LNCAP (cell line): ENCODE measurements at regions not wholly inside any gene's neighbourhood (a gene's known extent, or its start where the extent isn't known, plus 50 kb on each side); places are given as distances from the start of the nearest gene placed in this dataset.

Experiments
- CTCF ChIP-seq: fragments of 450-650 bp; IDR thresholded peaks from 2 replicates; pipeline ENCODE4 v1.5.1; 2017; ENCODE audit warnings: mild to moderate bottlenecking

- peak; percentile 37; the same call in 1 of the 2 replicates for TF ChIP-seq CTCF
These were observed 53.9 kb upstream of the KIAA1210 start for GRCh38 chrX:119181491-119181890.

- no peak for TF ChIP-seq CTCF
These were observed 49.9 kb upstream of the PGRMC1 start for GRCh38 chrX:119186194-119186593.
